ENCODE measurements at regions not wholly inside any gene's neighbourhood (a gene's known extent, or its start where the extent isn't known, plus 50 kb on each side); places are given as distances from the start of the nearest gene placed in this dataset.

DNA sequence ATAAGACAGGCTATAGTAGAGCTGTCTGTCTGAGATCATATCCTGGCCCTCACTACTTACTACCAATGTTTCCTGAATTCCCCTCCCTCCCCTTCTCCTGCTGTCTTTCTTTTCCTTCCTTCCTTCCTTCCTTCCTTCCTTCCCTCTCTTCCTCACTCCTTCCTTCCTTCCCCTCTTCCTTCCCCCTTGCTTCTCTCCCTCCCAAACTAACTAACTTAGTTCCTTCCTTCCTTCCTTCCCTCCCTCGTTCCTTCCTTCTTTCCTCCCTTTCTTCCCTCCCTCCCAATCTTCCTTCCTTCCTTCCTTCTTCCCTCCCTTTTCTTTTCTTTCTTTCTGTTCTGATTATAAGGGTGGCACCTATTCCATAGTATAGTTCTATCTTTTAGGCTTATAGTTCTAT is 150.0 kb upstream of the GDNF start:
- Histone ChIP-seq H3K4me3 (ENCODE audit: low read length) (no peak overlapping the region), H3K4me2 (ENCODE audit: low read length) (no peak overlapping the region), H3K79me2 (ENCODE audit: low read length) (no peaks in the 10 kb centered on the region), H4K20me1 (ENCODE audit: insufficient read depth, low read length) (no peaks in the 10 kb centered on the region), H3K4me1 (ENCODE audit: low read length) (no peaks in the 10 kb centered on the region), H3K36me3 (replicated peaks; ENCODE audit: low read depth, low read length) (no peaks in the 10 kb centered on the region), H3K27me3 (ENCODE audit: low read depth, low read length) (no peaks in the 10 kb centered on the region), H3K9me3 (ENCODE audit: insufficient read depth, low read length) (no peaks in the 10 kb centered on the region), H3K9ac (ENCODE audit: low read length) (no peak overlapping the region), H3K27ac (ENCODE audit: low read length) (no peak overlapping the region), H2AFZ (ENCODE audit: low read depth, low read length) (no peak overlapping the region)
- no peak for TF ChIP-seq EZH2phosphoT487 (IDR thresholded peaks at IDR 0.05; ENCODE audit: low read depth)
- no peak for TF ChIP-seq CTCF (IDR thresholded peaks at IDR 0.05; ENCODE audit: low read depth, low read length)

DNA sequence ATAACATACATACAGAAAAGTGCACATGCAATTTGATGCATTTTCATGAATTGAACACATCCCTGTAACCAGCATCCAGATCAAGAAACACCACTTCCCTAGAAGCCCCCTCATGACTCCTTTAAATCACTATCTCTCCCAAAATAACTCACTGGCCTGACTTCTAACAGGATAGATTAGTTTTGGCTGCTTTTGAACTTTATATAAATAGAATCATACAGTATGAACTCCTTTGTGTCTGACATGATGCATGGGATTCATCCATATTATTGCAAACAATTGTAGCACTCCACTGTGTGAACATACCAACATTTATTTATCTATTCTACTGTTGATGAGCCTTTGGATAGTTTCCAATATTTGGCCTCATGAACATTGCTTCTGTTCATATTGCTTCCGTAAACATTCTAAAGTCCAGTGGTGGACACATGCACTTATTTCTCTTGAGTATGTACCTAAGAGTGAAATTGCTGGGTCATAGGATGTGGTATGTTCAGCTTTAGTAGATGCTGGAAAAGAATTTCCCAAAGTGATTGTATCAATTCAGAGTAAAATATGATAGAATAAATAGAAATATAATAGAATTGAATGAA is 148.7 kb upstream of the GDNF start:
- Histone ChIP-seq H3K4me2 (ENCODE audit: low read length) (no peak overlapping the region), H3K9me3 (ENCODE audit: insufficient read depth, low read length) (no peaks in the 10 kb centered on the region), H3K4me1 (ENCODE audit: low read length) (peaks cover 7% of the 10 kb centered on the region; the same call in 1 of the 2 replicates), H3K79me2 (ENCODE audit: low read length) (no peaks in the 10 kb centered on the region), H3K9ac (ENCODE audit: low read length) (no peak overlapping the region), H4K20me1 (ENCODE audit: insufficient read depth, low read length) (no peaks in the 10 kb centered on the region), H3K27ac (ENCODE audit: low read length) (no peak overlapping the region), H3K36me3 (replicated peaks; ENCODE audit: low read depth, low read length) (no peaks in the 10 kb centered on the region), H3K4me3 (ENCODE audit: low read length) (no peak overlapping the region), H3K27me3 (ENCODE audit: low read depth, low read length) (no peaks in the 10 kb centered on the region), H2AFZ (ENCODE audit: low read depth, low read length) (no peak overlapping the region)
- TF ChIP-seq EZH2phosphoT487 (IDR thresholded peaks at IDR 0.05; ENCODE audit: low read depth) (no peak), CTCF (IDR thresholded peaks at IDR 0.05; ENCODE audit: low read depth, low read length) (no peak)

- H3K4me2 ChIP-seq (ENCODE audit: low read length), result no peak overlapping the region
- H3K9ac ChIP-seq (ENCODE audit: low read length), result no peak overlapping the region
- H3K36me3 ChIP-seq (replicated peaks; ENCODE audit: low read depth, low read length), result no peaks in the 10 kb centered on the region
- H3K4me3 ChIP-seq (ENCODE audit: low read length), result no peak overlapping the region
- no peak overlapping the region for H3K27ac ChIP-seq (ENCODE audit: low read length)
- no peaks in the 10 kb centered on the region for H4K20me1 ChIP-seq (ENCODE audit: insufficient read depth, low read length)
- peaks cover 7% of the 10 kb centered on the region; the same call in 1 of the 2 replicates for H3K4me1 ChIP-seq (ENCODE audit: low read length)
- no peaks in the 10 kb centered on the region for H3K27me3 ChIP-seq (ENCODE audit: low read depth, low read length)
- H3K79me2 ChIP-seq (ENCODE audit: low read length), result no peaks in the 10 kb centered on the region
- no peak overlapping the region for H2AFZ ChIP-seq (ENCODE audit: low read depth, low read length)
- H3K9me3 ChIP-seq (ENCODE audit: insufficient read depth, low read length), result no peaks in the 10 kb centered on the region
- TF ChIP-seq EZH2phosphoT487 (IDR thresholded peaks at IDR 0.05; ENCODE audit: low read depth), result no peak
- no peak for TF ChIP-seq CTCF (IDR thresholded peaks at IDR 0.05; ENCODE audit: low read depth, low read length)
Observed at GRCh38 chr5:37984300-37984699, 144.5 kb upstream of the GDNF start.

DNA sequence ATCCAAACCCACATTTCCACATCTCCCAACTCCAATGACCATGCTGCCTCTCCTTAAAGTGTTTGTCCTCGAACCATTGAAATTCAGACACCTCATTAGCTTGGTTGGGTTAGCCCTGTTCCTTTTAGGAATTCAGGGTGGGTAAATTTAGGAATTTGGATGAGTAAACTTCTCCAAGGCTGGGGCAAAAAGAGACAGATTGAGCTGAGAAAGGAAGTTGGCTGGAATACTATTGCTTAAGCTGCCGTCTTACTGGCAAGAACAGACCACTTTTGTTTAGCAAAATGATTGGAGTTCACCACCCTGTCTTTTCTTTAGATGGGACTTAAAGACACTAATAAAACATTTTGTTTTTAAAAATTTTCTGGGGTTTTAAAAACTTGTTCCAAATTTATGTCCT is 143.6 kb upstream of the GDNF start:
- no peak overlapping the region for H3K4me2 ChIP-seq (ENCODE audit: low read length)
- no peak overlapping the region for H3K4me3 ChIP-seq (ENCODE audit: low read length)
- H3K9me3 ChIP-seq (ENCODE audit: insufficient read depth, low read length), result no peaks in the 10 kb centered on the region
- no peaks in the 10 kb centered on the region for H3K27me3 ChIP-seq (ENCODE audit: low read depth, low read length)
- H3K9ac ChIP-seq (ENCODE audit: low read length), result no peak overlapping the region
- no peaks in the 10 kb centered on the region for H3K79me2 ChIP-seq (ENCODE audit: low read length)
- peaks cover 7% of the 10 kb centered on the region; the same call in 1 of the 2 replicates for H3K4me1 ChIP-seq (ENCODE audit: low read length)
- H3K27ac ChIP-seq (ENCODE audit: low read length), result no peak overlapping the region
- H2AFZ ChIP-seq (ENCODE audit: low read depth, low read length), result no peak overlapping the region
- TF ChIP-seq EZH2phosphoT487 (IDR thresholded peaks at IDR 0.05; ENCODE audit: low read depth) (no peak), CTCF (IDR thresholded peaks at IDR 0.05; ENCODE audit: low read depth, low read length) (no peak)
- H3K36me3 ChIP-seq (replicated peaks; ENCODE audit: low read depth, low read length), result no peaks in the 10 kb centered on the region
- H4K20me1 ChIP-seq (ENCODE audit: insufficient read depth, low read length), result no peaks in the 10 kb centered on the region

Measured in OCI-LY3 (cell line).